Hepatocyte (in vitro differentiated cells): ENCODE measurements at regions not wholly inside any gene's neighbourhood (a gene's known extent, or its start where the extent isn't known, plus 50 kb on each side); places are given as distances from the start of the nearest gene placed in this dataset.

Source experiments
- DNase-seq: peaks from one replicate; pipeline ENCODE4 v3.0.0-alpha.2; 2016; ENCODE audit warnings: low spot score
- H2AFZ ChIP-seq: fragments of 200-600 bp; sonication (generic); 2 replicates; pipeline ENCODE4 v1.6.0; 2016; ENCODE audit warnings: antibody characterized with exemption, mild to moderate bottlenecking
- H3K27ac ChIP-seq: fragments of 200-600 bp; sonication (generic); 2 replicates; pipeline ENCODE4 v1.5.1; 2016; ENCODE audit warnings: mild to moderate bottlenecking
- H3K27me3 ChIP-seq: fragments of 200-600 bp; sonication (generic); 2 replicates; pipeline ENCODE4 v1.6.1; 2016
- H3K36me3 ChIP-seq: fragments of 200-600 bp; sonication (generic); replicated peaks from 2 replicates; pipeline ENCODE4 v1.5.1; 2016; ENCODE audit warnings: low read depth; ENCODE audit not compliant: insufficient read depth
- H3K4me1 ChIP-seq: fragments of 200-600 bp; sonication (generic); 2 replicates; pipeline ENCODE4 v1.5.1; 2016; ENCODE audit warnings: mild to moderate bottlenecking, moderate library complexity; ENCODE audit not compliant: insufficient read depth
- H3K4me2 ChIP-seq: fragments of 200-600 bp; sonication (generic); 2 replicates; pipeline ENCODE4 v1.6.0; 2016
- H3K4me3 ChIP-seq: fragments of 200-600 bp; sonication (generic); 2 replicates; pipeline ENCODE4 v1.5.1; 2016; ENCODE audit warnings: mild to moderate bottlenecking
- H3K79me2 ChIP-seq: fragments of 200-600 bp; sonication (generic); 2 replicates; pipeline ENCODE4 v1.6.0; 2017; ENCODE audit warnings: mild to moderate bottlenecking
- H3K9me2 ChIP-seq: fragments of 200-600 bp; sonication (generic); replicated peaks from 2 replicates; pipeline ENCODE4 v1.6.0; 2017; ENCODE audit warnings: mild to moderate bottlenecking; ENCODE audit not compliant: insufficient read depth
- H3K9me3 ChIP-seq: fragments of 200-600 bp; sonication (generic); 2 replicates; pipeline ENCODE4 v1.5.1; 2016; ENCODE audit warnings: low read depth, mild to moderate bottlenecking
- H4K20me1 ChIP-seq: fragments of 200-600 bp; sonication (generic); 2 replicates; pipeline ENCODE4 v1.6.0; 2016; ENCODE audit warnings: mild to moderate bottlenecking; ENCODE audit not compliant: insufficient read depth, poor library complexity, severe bottlenecking
- EZH2 ChIP-seq: fragments of 200-600 bp; sonication (generic); IDR thresholded peaks from 2 replicates; pipeline ENCODE4 v1.6.1; 2016; ENCODE audit warnings: antibody characterized with exemption, mild to moderate bottlenecking, borderline replicate concordance
- EZH2phosphoT487 ChIP-seq: fragments of 200-600 bp; sonication (generic); IDR thresholded peaks from one replicate; pipeline ENCODE4 v1.6.1; 2018; ENCODE audit warnings: antibody characterized with exemption, mild to moderate bottlenecking, low read depth, moderate library complexity; ENCODE audit not compliant: unreplicated experiment, severe bottlenecking
- WGBS: methylation state at CpG from one replicate; pipeline ENCODE4 v1.1.6; 2016; ENCODE audit warnings: low lambda C conversion rate; ENCODE audit errors: missing lambda C conversion rate; 5-methylcytosine and 5-hydroxymethylcytosine counted together
- TF ChIP-seq, protein P1 (sequence below): fragments of 200-600 bp; sonication (generic); IDR thresholded peaks from 2 replicates; pipeline ENCODE4 v1.5.1; 2016; ENCODE audit warnings: antibody characterized with exemption, mild to moderate bottlenecking; ENCODE audit not compliant: poor library complexity

DNA sequence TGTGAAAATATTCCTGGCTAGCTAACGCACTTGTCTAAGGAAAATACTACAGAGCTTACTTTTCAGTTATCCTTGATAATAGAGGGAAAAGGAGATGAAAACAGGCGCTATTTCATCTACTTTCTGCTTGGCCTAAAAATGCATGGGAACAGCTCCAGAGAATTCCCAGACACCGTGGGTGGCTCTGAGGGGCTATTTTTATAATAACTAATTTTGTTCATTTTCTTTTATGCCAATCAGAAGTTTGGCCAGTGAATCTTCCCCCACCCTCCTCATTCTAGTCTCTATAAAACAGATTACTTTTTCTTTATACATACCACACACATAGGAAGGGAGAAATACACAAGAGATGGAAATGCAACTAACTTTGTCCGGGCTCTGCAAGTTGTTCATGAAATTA lies 322.9 kb downstream of the SETD4 start:
- Histone ChIP-seq H2AFZ (no peak overlapping the region), H3K4me3 (no peak overlapping the region), H3K27ac (peak overlapping the region; percentile 7)

DNA sequence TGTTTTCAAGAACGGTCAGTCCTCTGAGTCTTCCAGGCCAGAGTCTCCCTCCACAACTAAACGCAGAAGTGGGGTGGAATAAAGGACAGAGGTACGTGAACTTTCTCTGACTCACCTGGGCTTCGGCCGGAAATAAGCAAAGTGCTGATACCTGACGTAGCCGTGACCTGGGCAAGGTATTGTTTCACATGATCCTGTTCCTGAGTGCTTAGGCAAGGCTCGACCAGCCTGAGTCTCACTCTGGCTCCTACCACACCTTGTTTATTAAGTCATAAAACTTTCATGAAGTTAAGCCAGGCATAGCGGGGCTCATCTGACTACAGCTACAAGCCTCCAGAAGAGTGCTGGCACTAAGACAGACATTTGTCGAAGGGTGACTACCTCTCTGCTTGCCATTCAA lies 327.5 kb downstream of the SETD4 start:
- Histone ChIP-seq H3K9me2 (no peaks in the 10 kb centered on the region), H3K4me1 (no peaks in the 10 kb centered on the region), H3K9me3 (peaks cover 7% of the 10 kb centered on the region), H3K79me2 (no peaks in the 10 kb centered on the region), H3K36me3 (no peaks in the 10 kb centered on the region), H3K4me2 (no peak overlapping the region), H3K4me3 (no peak overlapping the region), H2AFZ (no peak overlapping the region), H3K27me3 (no peaks in the 10 kb centered on the region), H4K20me1 (no peaks in the 10 kb centered on the region), H3K27ac (no peak overlapping the region)
- WGBS, result 89% methylated on average over 10 of the region's 10 CpGs
- DNase-seq, result no peak
- TF ChIP-seq EZH2, result no peak
- TF ChIP-seq, protein P1, sequence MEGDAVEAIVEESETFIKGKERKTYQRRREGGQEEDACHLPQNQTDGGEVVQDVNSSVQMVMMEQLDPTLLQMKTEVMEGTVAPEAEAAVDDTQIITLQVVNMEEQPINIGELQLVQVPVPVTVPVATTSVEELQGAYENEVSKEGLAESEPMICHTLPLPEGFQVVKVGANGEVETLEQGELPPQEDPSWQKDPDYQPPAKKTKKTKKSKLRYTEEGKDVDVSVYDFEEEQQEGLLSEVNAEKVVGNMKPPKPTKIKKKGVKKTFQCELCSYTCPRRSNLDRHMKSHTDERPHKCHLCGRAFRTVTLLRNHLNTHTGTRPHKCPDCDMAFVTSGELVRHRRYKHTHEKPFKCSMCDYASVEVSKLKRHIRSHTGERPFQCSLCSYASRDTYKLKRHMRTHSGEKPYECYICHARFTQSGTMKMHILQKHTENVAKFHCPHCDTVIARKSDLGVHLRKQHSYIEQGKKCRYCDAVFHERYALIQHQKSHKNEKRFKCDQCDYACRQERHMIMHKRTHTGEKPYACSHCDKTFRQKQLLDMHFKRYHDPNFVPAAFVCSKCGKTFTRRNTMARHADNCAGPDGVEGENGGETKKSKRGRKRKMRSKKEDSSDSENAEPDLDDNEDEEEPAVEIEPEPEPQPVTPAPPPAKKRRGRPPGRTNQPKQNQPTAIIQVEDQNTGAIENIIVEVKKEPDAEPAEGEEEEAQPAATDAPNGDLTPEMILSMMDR, result no peak
- no peak for TF ChIP-seq EZH2phosphoT487

More for the DNA sequence above, 322.9 kb downstream of the SETD4 start:
- no peaks in the 10 kb centered on the region for H3K4me1 ChIP-seq
- H3K9me2 ChIP-seq, result no peaks in the 10 kb centered on the region
- no peak overlapping the region for H3K4me2 ChIP-seq
- peaks cover 7% of the 10 kb centered on the region for H3K9me3 ChIP-seq
- no peaks in the 10 kb centered on the region for H3K79me2 ChIP-seq
- no peak for DNase-seq
- WGBS, result 88% methylated on average over 4 of the region's 4 CpGs
- no peaks in the 10 kb centered on the region for H3K36me3 ChIP-seq
- no peaks in the 10 kb centered on the region for H3K27me3 ChIP-seq
- TF ChIP-seq, protein P1, result no peak
- TF ChIP-seq EZH2phosphoT487 (no peak), EZH2 (no peak)
- H4K20me1 ChIP-seq, result no peaks in the 10 kb centered on the region

- Histone ChIP-seq H3K36me3 (no peaks in the 10 kb centered on the region), H3K4me1 (no peaks in the 10 kb centered on the region), H3K9me3 (no peaks in the 10 kb centered on the region), H3K4me3 (no peak overlapping the region), H3K4me2 (no peak overlapping the region), H4K20me1 (no peaks in the 10 kb centered on the region), H3K9me2 (no peaks in the 10 kb centered on the region), H2AFZ (no peak overlapping the region), H3K27ac (no peak overlapping the region), H3K27me3 (no peaks in the 10 kb centered on the region), H3K79me2 (no peaks in the 10 kb centered on the region)
- TF ChIP-seq EZH2phosphoT487, result no peak
- TF ChIP-seq, protein P1, result no peak
- TF ChIP-seq EZH2, result no peak
- 87% methylated on average over 8 of the region's 8 CpGs for WGBS
- no peak for DNase-seq
Observed at GRCh38 chr21:35730325-35730724, 330.0 kb downstream of the SETD4 start.

GRCh38 chr21:35727830-35728229 lies 332.5 kb downstream of the SETD4 start:
- Histone ChIP-seq H3K79me2 (no peaks in the 10 kb centered on the region), H3K4me3 (no peak overlapping the region), H3K27me3 (no peaks in the 10 kb centered on the region), H3K36me3 (no peaks in the 10 kb centered on the region), H4K20me1 (no peaks in the 10 kb centered on the region), H3K4me2 (no peak overlapping the region), H3K4me1 (no peaks in the 10 kb centered on the region), H3K27ac (no peak overlapping the region), H3K9me3 (no peaks in the 10 kb centered on the region), H2AFZ (no peak overlapping the region), H3K9me2 (no peaks in the 10 kb centered on the region)
- 89% methylated on average over 2 of the region's 2 CpGs for WGBS
- TF ChIP-seq, protein P1, result no peak
- no peak for DNase-seq
